ENCODE measurements at regions not wholly inside any gene's neighbourhood (a gene's known extent, or its start where the extent isn't known, plus 50 kb on each side); places are given as distances from the start of the nearest gene placed in this dataset.

- no peak for ATAC-seq
- no peak for TF ChIP-seq CTCF (IDR thresholded peaks at IDR 0.05)
- no peak for DNase-seq
- no peak overlapping the region for H3K4me3 ChIP-seq
- intact Hi-C loops (cut with DNase I): no loop called here
- no peaks in the 10 kb centered on the region for H3K36me3 ChIP-seq
- H3K4me1 ChIP-seq: no peaks in the 10 kb centered on the region
- no peak overlapping the region for H3K27ac ChIP-seq
- no peaks in the 10 kb centered on the region for H3K9me3 ChIP-seq
- H3K27me3 ChIP-seq: no peaks in the 10 kb centered on the region
These were observed 543.1 kb upstream of the RIOK2 start for GRCh38 chr5:97726106-97726505.

GRCh38 chr5:97728920-97729319 lies 545.9 kb upstream of the RIOK2 start:
- H3K36me3 ChIP-seq: no peaks in the 10 kb centered on the region
- intact Hi-C loops (cut with DNase I): no loop called here
- no peak for ATAC-seq
- H3K4me1 ChIP-seq: no peaks in the 10 kb centered on the region
- H3K27me3 ChIP-seq: no peaks in the 10 kb centered on the region
- DNase-seq: no peak
- no peaks in the 10 kb centered on the region for H3K9me3 ChIP-seq
- H3K4me3 ChIP-seq: no peak overlapping the region
- no peak for TF ChIP-seq CTCF (IDR thresholded peaks at IDR 0.05)
- no peak overlapping the region for H3K27ac ChIP-seq

GRCh38 chr5:97729938-97730337 lies 546.9 kb upstream of the RIOK2 start:
- intact Hi-C loops (cut with DNase I): no loop called here
- H3K36me3 ChIP-seq: no peaks in the 10 kb centered on the region
- H3K9me3 ChIP-seq: no peaks in the 10 kb centered on the region
- no peak overlapping the region for H3K27ac ChIP-seq
- no peaks in the 10 kb centered on the region for H3K27me3 ChIP-seq
- DNase-seq (no peak), ATAC-seq (no peak)
- no peak for TF ChIP-seq CTCF (IDR thresholded peaks at IDR 0.05)
- H3K4me3 ChIP-seq: no peak overlapping the region
- no peaks in the 10 kb centered on the region for H3K4me1 ChIP-seq

GRCh38 chr5:97735209-97735608 lies 552.2 kb upstream of the RIOK2 start:
- ATAC-seq (no peak), DNase-seq (no peak)
- no peak for TF ChIP-seq CTCF (IDR thresholded peaks at IDR 0.05)
- intact Hi-C loops (cut with DNase I): no loop called here
- H3K4me1 ChIP-seq: no peaks in the 10 kb centered on the region
- no peaks in the 10 kb centered on the region for H3K27me3 ChIP-seq
- no peak overlapping the region for H3K27ac ChIP-seq
- H3K36me3 ChIP-seq: no peaks in the 10 kb centered on the region
- H3K9me3 ChIP-seq: no peaks in the 10 kb centered on the region
- H3K4me3 ChIP-seq: no peak overlapping the region

- DNase-seq: no peak
- H3K4me1 ChIP-seq: no peaks in the 10 kb centered on the region
- no peaks in the 10 kb centered on the region for H3K36me3 ChIP-seq
- H3K9me3 ChIP-seq: no peaks in the 10 kb centered on the region
- no peak overlapping the region for H3K4me3 ChIP-seq
- H3K27ac ChIP-seq: no peak overlapping the region
- ATAC-seq: no peak
- intact Hi-C loops (cut with DNase I): no loop called here
- no peak for TF ChIP-seq CTCF (IDR thresholded peaks at IDR 0.05)
- no peaks in the 10 kb centered on the region for H3K27me3 ChIP-seq
These were observed 554.6 kb upstream of the RIOK2 start for GRCh38 chr5:97737608-97738007.

- no peak overlapping the region for H3K27ac ChIP-seq
- no peak for DNase-seq
- H3K36me3 ChIP-seq: no peaks in the 10 kb centered on the region
- ATAC-seq: no peak
- no peaks in the 10 kb centered on the region for H3K9me3 ChIP-seq
- no peak for TF ChIP-seq CTCF (IDR thresholded peaks at IDR 0.05)
- H3K4me3 ChIP-seq: no peak overlapping the region
- H3K27me3 ChIP-seq: no peaks in the 10 kb centered on the region
- no peaks in the 10 kb centered on the region for H3K4me1 ChIP-seq
- intact Hi-C loops (cut with DNase I): no loop called here
These were observed 562.8 kb upstream of the RIOK2 start for GRCh38 chr5:97745817-97746216.

Measured in upper lobe of right lung (tissue), 1 donor.